ENCODE measurements at regions not wholly inside any gene's neighbourhood (a gene's known extent, or its start where the extent isn't known, plus 50 kb on each side); places are given as distances from the start of the nearest gene placed in this dataset.

- no peak for DNase-seq
- intact Hi-C loops (cut with DNase I): no loop called here
Observed at GRCh38 chr18:77487951-77488740, 238.5 kb downstream of the GALR1 start.

GRCh38 chr18:77495079-77495478 lies 245.4 kb downstream of the GALR1 start:
- intact Hi-C loops (cut with DNase I): no loop called here
- peak in 4 of 42 donors; percentile 18 to 57 (median 36) for DNase-seq

GRCh38 chr18:77495982-77496690 lies 246.5 kb downstream of the GALR1 start:
- peak in 1 of 42 donors; percentile 6 for DNase-seq

GRCh38 chr18:77501266-77501665 lies 251.6 kb downstream of the GALR1 start:
- intact Hi-C loops (cut with DNase I): no loop called here
- no peak for DNase-seq

More at GRCh38 chr18:77495982-77496690, 246.5 kb downstream of the GALR1 start:
- intact Hi-C loops (cut with DNase I): no loop called here

GRCh38 chr18:77505499-77505898 lies 255.9 kb downstream of the GALR1 start:
- intact Hi-C loops (cut with DNase I): no loop called here

GRCh38 chr18:77512152-77512551 lies 262.5 kb downstream of the GALR1 start:
- no peak for DNase-seq
- intact Hi-C loops (cut with DNase I): no loop called here

More at GRCh38 chr18:77505499-77505898, 255.9 kb downstream of the GALR1 start:
- DNase-seq: no peak

- intact Hi-C loops (cut with DNase I): no loop called here
- DNase-seq: no peak
Observed at GRCh38 chr18:77517901-77518300, 268.3 kb downstream of the GALR1 start.

- DNase-seq: no peak
- intact Hi-C loops (cut with DNase I): no loop called here
Observed at GRCh38 chr18:77520767-77521166, 271.1 kb downstream of the GALR1 start.

- intact Hi-C loops (cut with DNase I): no loop called here
- peak in 9 of 42 donors; percentile 4 to 58 (median 17) for DNase-seq
Observed at GRCh38 chr18:77522051-77522675, 272.5 kb downstream of the GALR1 start.

- intact Hi-C loops (cut with DNase I): no loop called here
- DNase-seq: no peak
Observed at GRCh38 chr18:77524909-77525308, 275.3 kb downstream of the GALR1 start.

GRCh38 chr18:77526962-77527361 lies 277.3 kb downstream of the GALR1 start:
- intact Hi-C loops (cut with DNase I): no loop called here
- no peak for DNase-seq

- DNase-seq: peak in 2 of 42 donors; percentile 11 to 17
- intact Hi-C loops (cut with DNase I): no loop called here
Observed at GRCh38 chr18:77528872-77529271, 279.2 kb downstream of the GALR1 start.

- intact Hi-C loops (cut with DNase I): no loop called here
- no peak for DNase-seq
Observed at GRCh38 chr18:77529492-77530176, 280.0 kb downstream of the GALR1 start.

- no peak for DNase-seq
- intact Hi-C loops (cut with DNase I): no loop called here
Observed at GRCh38 chr18:77530732-77531131, 281.1 kb downstream of the GALR1 start.

GRCh38 chr18:77539860-77540259 lies 290.2 kb downstream of the GALR1 start:
- no peak for DNase-seq
- intact Hi-C loops (cut with DNase I): no loop called here

- intact Hi-C loops (cut with DNase I): no loop called here
- no peak for DNase-seq
Observed at GRCh38 chr18:77544792-77545191, 295.1 kb downstream of the GALR1 start.

- no peak for DNase-seq
Observed at GRCh38 chr18:77547757-77548156, 298.1 kb downstream of the GALR1 start.

GRCh38 chr18:77548790-77549420 lies 299.3 kb downstream of the GALR1 start:
- no peak for DNase-seq
- intact Hi-C loops (cut with DNase I): no loop called here

More at GRCh38 chr18:77547757-77548156, 298.1 kb downstream of the GALR1 start:
- intact Hi-C loops (cut with DNase I): no loop called here

- intact Hi-C loops (cut with DNase I): no loop called here
- DNase-seq: no peak
Observed at GRCh38 chr18:77550625-77551024, 301.0 kb downstream of the GALR1 start.

Measured in head of caudate nucleus (tissue), 42 donors.